GM12873 (cell line): ENCODE measurements at regions not wholly inside any gene's neighbourhood (a gene's known extent, or its start where the extent isn't known, plus 50 kb on each side); places are given as distances from the start of the nearest gene placed in this dataset.

ENCODE experiments used
- CTCF ChIP-seq: IDR thresholded peaks from 2 replicates; pipeline ENCODE4 v1.5.1; 2012; ENCODE audit warnings: low read depth, mild to moderate bottlenecking, moderate library complexity, low read length, control low read depth; ENCODE audit not compliant: insufficient read depth; ENCODE audit errors: missing control alignments

- no peak for TF ChIP-seq CTCF
Observed at GRCh38 chr5:6221141-6221626, 157.2 kb downstream of the MED10 start.

- TF ChIP-seq CTCF = no peak
Observed at GRCh38 chr5:6220346-6221088, 157.8 kb downstream of the MED10 start.

- TF ChIP-seq CTCF = no peak
Observed at GRCh38 chr5:6218517-6218916, 159.8 kb downstream of the MED10 start.

GRCh38 chr5:6218116-6218515 lies 160.2 kb downstream of the MED10 start:
- no peak for TF ChIP-seq CTCF

GRCh38 chr5:6216471-6217075 lies 161.8 kb downstream of the MED10 start:
- TF ChIP-seq CTCF = no peak

- TF ChIP-seq CTCF = no peak
Observed at GRCh38 chr5:6215891-6216290, 162.5 kb downstream of the MED10 start.

- TF ChIP-seq CTCF = no peak
Observed at GRCh38 chr5:6212244-6212643, 166.1 kb downstream of the MED10 start.
